ENCODE measurements at regions not wholly inside any gene's neighbourhood (a gene's known extent, or its start where the extent isn't known, plus 50 kb on each side); places are given as distances from the start of the nearest gene placed in this dataset.

DNA sequence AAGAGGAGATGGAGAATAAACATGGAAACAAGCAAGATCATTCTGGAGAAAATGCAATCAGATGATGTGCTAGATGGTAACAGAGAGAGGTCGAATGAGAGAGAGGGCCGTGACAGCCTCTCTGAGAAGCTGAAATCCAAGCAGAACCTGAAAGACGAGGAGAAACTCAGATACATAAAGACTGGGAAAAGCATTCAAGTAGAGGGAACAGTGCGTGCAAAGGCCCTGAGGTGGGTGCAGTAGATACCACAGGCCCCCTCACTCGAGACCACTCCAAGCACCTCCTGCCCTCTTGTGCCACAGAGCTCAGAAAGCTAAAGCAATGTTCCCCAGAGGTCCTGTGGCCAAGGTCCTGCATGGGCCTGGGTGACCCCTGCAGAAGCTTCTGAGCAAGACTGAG is 54.8 kb upstream of the DLK1 start:
- Histone ChIP-seq H3K27ac (no peak overlapping the region), H3K36me3 (no peaks in the 10 kb centered on the region), H3K4me3 (no peak overlapping the region), H3K4me1 (peaks cover 0 to 20% (median 10%) of the 10 kb centered on the region in 12 donors), H3K9me3 (peaks cover 0 to 4% (median 0%) of the 10 kb centered on the region in 12 donors), H3K27me3 (peaks cover 0 to 78% (median 24%) of the 10 kb centered on the region in 9 donors)
- no peak for ATAC-seq
- DNase-seq: no peak
- 84 to 93% (median 89%) methylated on average over 5 of the region's 5 CpGs for WGBS, 4 donors
- TF ChIP-seq CTCF (IDR thresholded peaks at IDR 0.05) (no peak), POLR2A (IDR thresholded peaks at IDR 0.05) (no peak)
- intact Hi-C loops (cut with DNase I): loop anchor here in 2 of 10 donors (10.0 kb wide), 1 partner anchor 153 kb away; the partner anchor contains the start of gene MEG3 (in 2 of the 2)

DNA sequence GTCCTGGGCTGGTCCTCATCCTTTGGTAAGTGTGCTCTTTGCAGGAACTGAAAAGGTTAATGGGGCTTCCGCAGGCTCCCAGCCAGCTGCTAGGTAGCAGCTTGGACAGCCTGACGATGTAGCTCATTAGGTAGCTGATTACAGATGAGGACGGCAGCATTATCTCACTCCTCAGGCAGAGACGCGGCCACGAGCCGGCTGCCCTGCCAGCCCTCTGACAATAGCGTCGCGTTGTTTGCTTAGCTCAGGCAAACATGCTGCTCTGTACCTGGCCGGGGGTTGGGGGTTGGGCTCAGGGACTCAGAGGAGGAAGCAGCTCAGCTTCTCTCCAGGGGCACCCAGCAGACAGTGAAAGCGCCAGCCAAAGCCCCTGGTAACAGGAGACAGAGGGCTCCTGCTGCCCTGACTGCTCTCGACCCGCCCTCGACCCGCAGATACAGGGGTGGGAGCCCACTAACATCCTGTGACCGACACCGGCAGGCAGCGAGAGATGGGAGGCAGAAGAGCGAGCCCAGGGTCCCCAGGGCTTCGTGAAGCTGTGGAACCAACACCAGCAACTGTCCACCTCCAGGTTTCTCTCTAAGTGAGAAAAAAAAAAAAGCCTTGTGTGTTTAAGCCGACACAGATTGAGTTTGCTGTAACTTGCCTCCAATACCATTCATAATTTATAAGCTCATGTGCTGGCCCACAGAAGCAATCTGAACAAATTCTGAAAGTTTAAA is 53.4 kb upstream of the DLK1 start:
- no peak overlapping the region for H3K4me3 ChIP-seq

GRCh38 chr14:100673807-100674154 is 52.9 kb upstream of the DLK1 start:
- Histone ChIP-seq H3K4me3 (no peak overlapping the region), H3K36me3 (no peaks in the 10 kb centered on the region), H3K9me3 (peaks cover 0 to 4% (median 0%) of the 10 kb centered on the region in 12 donors), H3K27me3 (peaks cover 0 to 60% (median 23%) of the 10 kb centered on the region in 9 donors), H3K4me1 (peaks cover 0 to 39% (median 26%) of the 10 kb centered on the region in 12 donors), H3K27ac (no peak overlapping the region)
- no peak for DNase-seq
- no peak for ATAC-seq
- no peak for TF ChIP-seq CTCF (IDR thresholded peaks at IDR 0.05)
- no peak for TF ChIP-seq POLR2A (IDR thresholded peaks at IDR 0.05)
- intact Hi-C loops (cut with DNase I): loop anchor here in 2 of 10 donors (10.0 kb wide), 1 partner anchor 151 kb away; the partner anchor contains the start of gene MEG3 (in 2 of the 2)
- 90 to 98% (median 91%) methylated on average over 3 of the region's 3 CpGs for WGBS, 4 donors

More for the DNA sequence above, 53.4 kb upstream of the DLK1 start:
- TF ChIP-seq POLR2A (IDR thresholded peaks at IDR 0.05): no peak
- no peak for TF ChIP-seq CTCF (IDR thresholded peaks at IDR 0.05)
- Histone ChIP-seq H3K36me3 (no peaks in the 10 kb centered on the region), H3K27ac (no peak overlapping the region), H3K4me1 (peaks cover 0 to 34% (median 21%) of the 10 kb centered on the region in 12 donors), H3K9me3 (peaks cover 0 to 4% (median 0%) of the 10 kb centered on the region in 12 donors), H3K27me3 (peaks cover 0 to 65% (median 23%) of the 10 kb centered on the region in 9 donors)
- intact Hi-C loops (cut with DNase I): loop anchor here in 2 of 10 donors (10.0 kb wide), 1 partner anchor 152 kb away; the partner anchor contains the start of gene MEG3 (in 2 of the 2)
- DNase-seq (no peak), ATAC-seq (no peak)
- WGBS, 4 donors: 21 to 35% (median 31%) methylated on average over 19 to 22 of the region's 22 CpGs

DNA sequence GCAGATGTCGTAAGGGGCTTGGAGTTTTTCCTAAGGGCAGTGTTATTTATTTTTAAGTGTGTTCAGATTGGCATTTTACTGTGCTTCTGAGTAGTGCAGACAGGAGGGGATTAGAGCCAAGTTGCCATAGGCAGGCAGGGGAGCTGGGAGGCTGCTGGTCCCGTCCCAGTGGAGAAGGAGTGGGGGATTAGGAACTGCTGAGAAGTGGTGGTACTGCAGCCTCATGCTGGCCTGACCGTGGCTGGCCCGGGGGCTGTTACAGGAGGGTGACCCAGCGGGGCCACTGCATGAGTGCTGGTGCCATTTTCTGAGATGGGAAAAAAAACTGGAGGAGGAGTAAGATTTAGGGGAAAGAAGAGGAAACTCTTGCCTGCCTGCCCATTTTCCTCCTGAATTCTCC is 52.3 kb upstream of the DLK1 start:
- ATAC-seq (no peak), DNase-seq (no peak)
- H3K4me1 ChIP-seq: peaks cover 0 to 38% (median 29%) of the 10 kb centered on the region in 12 donors
- peaks cover 0 to 53% (median 23%) of the 10 kb centered on the region in 9 donors for H3K27me3 ChIP-seq
- H3K27ac ChIP-seq: no peak overlapping the region
- TF ChIP-seq POLR2A (IDR thresholded peaks at IDR 0.05) (no peak), CTCF (IDR thresholded peaks at IDR 0.05) (no peak)
- intact Hi-C loops (cut with DNase I): loop anchor here in 2 of 10 donors (10.0 kb wide), 1 partner anchor 150 kb away; the partner anchor contains the start of gene MEG3 (in 2 of the 2)
- H3K9me3 ChIP-seq: peaks cover 0 to 4% (median 0%) of the 10 kb centered on the region in 12 donors
- H3K36me3 ChIP-seq: no peaks in the 10 kb centered on the region
- WGBS, 4 donors: 69 to 89% (median 84%) methylated on average over 5 of the region's 5 CpGs
- no peak overlapping the region for H3K4me3 ChIP-seq
